Ovary (tissue), 3 donors: ENCODE measurements at regions not wholly inside any gene's neighbourhood (a gene's known extent, or its start where the extent isn't known, plus 50 kb on each side); places are given as distances from the start of the nearest gene placed in this dataset.

Experiments used
- CTCF ChIP-seq, 3 donors: fragments of 450-650 bp in 2 of 3; fragments of 200-600 bp in 1 of 3; IDR thresholded peaks; one replicate each; pipeline versions ENCODE4 v1.5.1 to v1.8.0; 2016 to 2022; ENCODE audit warnings: antibody characterized with exemption in 3 of 3, mild to moderate bottlenecking in 1 of 3
- EP300 ChIP-seq: sonication (generic); formaldehyde crosslinking; IDR thresholded peaks from one replicate; pipeline ENCODE4 v1.6.1; 2017; ENCODE audit warnings: antibody characterized with exemption
- POLR2A ChIP-seq: fragments of 450-650 bp; IDR thresholded peaks from one replicate; pipeline ENCODE4 v1.6.1; 2017; ENCODE audit warnings: antibody characterized with exemption, mild to moderate bottlenecking, moderate library complexity
- donor health status: DM: no; HTN: no; CAD: no.

- no peak for TF ChIP-seq CTCF (IDR thresholded peaks at IDR 0.05)
- no peak for TF ChIP-seq EP300
- TF ChIP-seq POLR2A, result no peak
Measured at GRCh38 chr16:86349338-86349900, 160.9 kb upstream of the FOXF1 start.
